ENCODE measurements at regions not wholly inside any gene's neighbourhood (a gene's known extent, or its start where the extent isn't known, plus 50 kb on each side); places are given as distances from the start of the nearest gene placed in this dataset.

DNA sequence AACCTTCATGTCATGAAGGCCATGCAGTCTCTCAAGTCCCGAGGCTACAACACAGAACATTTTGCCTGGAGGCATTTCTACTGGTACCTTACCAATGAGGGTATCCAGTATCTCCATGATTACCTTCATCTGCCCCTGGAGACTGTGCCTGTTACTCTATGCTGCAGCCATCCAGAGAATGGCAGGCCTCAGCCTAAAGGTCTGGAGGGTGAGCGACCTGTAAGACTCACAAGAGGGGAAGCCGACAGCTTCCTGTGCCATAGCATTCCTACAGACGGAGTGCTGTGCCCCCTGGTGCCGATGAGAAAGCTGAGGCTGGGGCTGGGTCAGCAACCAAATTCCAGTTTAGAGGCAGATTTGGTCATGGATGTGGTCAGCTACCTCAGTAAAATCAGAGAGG is 51.3 kb upstream of the CADPS start:
- H3K4me3 ChIP-seq (ENCODE audit: low read depth, low read length), result no peak overlapping the region
- TF ChIP-seq, protein P1, sequence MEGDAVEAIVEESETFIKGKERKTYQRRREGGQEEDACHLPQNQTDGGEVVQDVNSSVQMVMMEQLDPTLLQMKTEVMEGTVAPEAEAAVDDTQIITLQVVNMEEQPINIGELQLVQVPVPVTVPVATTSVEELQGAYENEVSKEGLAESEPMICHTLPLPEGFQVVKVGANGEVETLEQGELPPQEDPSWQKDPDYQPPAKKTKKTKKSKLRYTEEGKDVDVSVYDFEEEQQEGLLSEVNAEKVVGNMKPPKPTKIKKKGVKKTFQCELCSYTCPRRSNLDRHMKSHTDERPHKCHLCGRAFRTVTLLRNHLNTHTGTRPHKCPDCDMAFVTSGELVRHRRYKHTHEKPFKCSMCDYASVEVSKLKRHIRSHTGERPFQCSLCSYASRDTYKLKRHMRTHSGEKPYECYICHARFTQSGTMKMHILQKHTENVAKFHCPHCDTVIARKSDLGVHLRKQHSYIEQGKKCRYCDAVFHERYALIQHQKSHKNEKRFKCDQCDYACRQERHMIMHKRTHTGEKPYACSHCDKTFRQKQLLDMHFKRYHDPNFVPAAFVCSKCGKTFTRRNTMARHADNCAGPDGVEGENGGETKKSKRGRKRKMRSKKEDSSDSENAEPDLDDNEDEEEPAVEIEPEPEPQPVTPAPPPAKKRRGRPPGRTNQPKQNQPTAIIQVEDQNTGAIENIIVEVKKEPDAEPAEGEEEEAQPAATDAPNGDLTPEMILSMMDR (conservative IDR thresholded peaks at IDR 0.05; ENCODE audit: low read depth, low read length), result no peak
- no peak for DNase-seq (ENCODE audit: low read depth)

DNA sequence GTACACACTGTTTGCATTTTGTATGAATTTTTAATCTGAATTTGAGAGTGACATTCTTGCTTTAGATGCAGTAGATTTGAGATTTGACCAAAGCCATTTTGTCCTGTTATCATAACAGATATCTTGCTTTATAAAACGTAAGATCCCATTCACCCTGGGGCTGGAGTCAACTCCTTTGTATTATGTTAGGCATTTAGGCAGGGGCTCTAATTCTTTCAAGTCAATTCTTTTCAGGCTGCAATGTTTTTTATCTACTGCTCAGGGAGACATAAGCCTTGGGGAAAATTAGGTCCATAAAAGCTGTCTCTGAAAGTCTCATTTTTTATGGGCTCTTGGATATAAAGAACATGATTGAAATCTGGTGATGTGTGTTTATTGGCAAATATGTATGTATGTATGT is 53.0 kb upstream of the CADPS start:
- DNase-seq (ENCODE audit: low read depth), result no peak
- H3K4me3 ChIP-seq (ENCODE audit: low read depth, low read length), result no peak overlapping the region
- TF ChIP-seq, protein P1 (conservative IDR thresholded peaks at IDR 0.05; ENCODE audit: low read depth, low read length), result no peak

DNA sequence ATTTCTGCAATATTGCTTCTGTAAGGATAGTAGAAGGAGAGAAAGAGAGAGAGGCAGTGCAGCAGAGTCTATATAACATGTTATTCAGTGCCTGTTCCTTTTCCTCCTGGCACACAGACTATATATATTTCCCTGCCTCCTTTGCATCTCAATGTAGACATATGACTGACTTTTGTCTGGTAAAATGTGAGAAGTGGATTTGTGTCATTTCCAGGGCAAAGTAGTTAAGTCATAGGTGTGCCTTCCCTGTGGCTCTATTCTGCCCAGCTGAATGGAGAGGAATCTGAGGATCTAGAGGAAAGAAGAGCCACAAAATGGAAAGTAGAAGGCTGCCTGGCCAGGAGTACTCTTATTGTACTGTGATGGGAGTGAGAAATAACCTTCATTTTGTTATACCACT is 54.6 kb upstream of the CADPS start:
- H3K4me3 ChIP-seq (ENCODE audit: low read depth, low read length), result no peak overlapping the region
- no peak for DNase-seq (ENCODE audit: low read depth)
- TF ChIP-seq, protein P1 (conservative IDR thresholded peaks at IDR 0.05; ENCODE audit: low read depth, low read length), result no peak

DNA sequence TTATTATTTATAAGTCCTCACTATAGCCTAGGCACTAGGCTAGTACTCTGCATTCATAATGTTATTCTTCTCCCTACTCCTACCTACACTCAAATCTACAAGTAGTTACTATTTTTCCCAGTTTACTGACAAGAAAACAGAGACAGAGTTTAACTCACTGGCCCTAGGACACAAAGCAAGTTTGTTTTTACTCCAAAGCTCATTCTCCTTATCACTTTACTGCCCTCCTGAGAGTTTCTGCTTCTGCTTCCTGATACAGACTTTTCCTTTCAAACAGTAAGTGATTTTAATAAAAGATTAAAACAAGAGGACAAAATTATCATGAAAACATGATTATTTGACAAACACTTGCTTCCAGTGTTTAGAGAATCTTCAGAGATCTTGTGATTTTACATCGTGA is 60.6 kb upstream of the CADPS start:
- H3K4me3 ChIP-seq (ENCODE audit: low read depth, low read length), result no peak overlapping the region
- no peak for DNase-seq (ENCODE audit: low read depth)
- TF ChIP-seq, protein P1 (conservative IDR thresholded peaks at IDR 0.05; ENCODE audit: low read depth, low read length), result no peak

DNA sequence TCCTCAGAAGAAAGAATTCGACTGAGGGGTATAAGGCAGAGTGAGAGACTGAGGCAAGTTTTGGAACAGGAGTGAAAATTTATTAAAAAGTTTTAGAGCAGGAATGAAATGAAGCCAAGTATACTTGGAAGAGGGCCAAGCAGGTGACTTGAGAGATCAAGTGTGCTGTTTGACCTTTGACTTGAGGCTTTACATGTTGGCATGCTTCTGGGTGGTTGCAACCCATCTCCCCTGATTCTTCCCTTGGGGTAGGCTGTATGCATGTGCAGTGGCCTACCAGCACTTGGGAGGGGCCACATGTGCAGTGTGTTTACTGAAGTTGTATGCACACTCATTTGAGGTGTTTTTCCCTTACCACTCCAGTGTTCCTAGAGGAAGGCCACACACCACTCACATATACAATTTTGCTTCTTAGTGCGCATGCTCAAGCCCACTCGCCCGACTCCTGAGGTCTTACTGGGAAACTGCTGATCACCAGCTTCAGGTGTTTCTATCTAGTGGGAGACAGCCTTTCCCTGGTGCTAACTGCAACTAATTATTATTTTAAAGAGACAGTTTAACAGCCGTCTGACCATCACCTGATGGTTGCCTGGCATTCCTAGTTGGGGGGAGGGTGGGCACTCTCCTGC is 61.5 kb upstream of the CADPS start:
- H3K4me3 ChIP-seq (ENCODE audit: low read depth, low read length), result no peak overlapping the region
- no peak for DNase-seq (ENCODE audit: low read depth)
- TF ChIP-seq, protein P1 (conservative IDR thresholded peaks at IDR 0.05; ENCODE audit: low read depth, low read length), result no peak

DNA sequence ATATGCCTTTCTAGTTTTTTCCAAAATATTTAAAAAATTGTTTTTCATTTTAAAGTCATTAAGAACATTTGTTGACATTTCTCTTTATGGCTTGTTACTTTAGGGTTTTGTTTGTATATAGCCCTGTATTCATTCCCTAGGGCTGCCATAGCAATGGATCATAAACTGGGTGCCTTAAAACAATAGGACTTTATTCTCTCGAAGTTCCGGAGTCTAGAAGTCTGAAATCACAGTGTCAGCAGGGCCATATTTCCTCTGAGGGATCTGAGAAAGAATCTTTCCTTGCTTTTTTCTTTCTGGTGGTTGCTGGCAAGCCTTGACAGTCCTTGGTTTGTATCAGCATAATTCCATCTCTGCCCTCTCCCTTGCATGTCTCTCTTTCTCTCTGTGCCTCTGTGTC is 63.4 kb upstream of the CADPS start:
- TF ChIP-seq, protein P1 (conservative IDR thresholded peaks at IDR 0.05; ENCODE audit: low read depth, low read length), result no peak
- DNase-seq (ENCODE audit: low read depth), result no peak
- no peak overlapping the region for H3K4me3 ChIP-seq (ENCODE audit: low read depth, low read length)

DNA sequence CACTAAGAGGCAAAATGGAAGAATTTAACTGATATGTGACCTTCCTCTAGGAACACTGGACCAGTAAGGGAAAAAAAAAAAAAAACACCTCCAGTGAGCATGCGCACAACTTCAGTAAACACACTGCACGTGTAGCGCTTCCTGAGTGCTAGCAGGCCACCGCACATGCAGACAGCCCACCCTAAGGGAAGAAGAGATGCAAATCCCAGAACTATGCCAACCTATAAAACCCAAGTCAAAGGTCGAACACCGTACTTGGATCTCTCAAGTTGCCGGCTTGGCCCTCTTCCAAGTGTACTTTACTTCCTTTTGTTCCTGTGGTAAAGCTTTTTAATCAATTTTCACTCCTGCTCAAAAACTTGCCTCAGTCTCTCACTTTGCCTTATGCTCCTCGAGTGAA is 64.5 kb upstream of the CADPS start:
- H3K4me3 ChIP-seq (ENCODE audit: low read depth, low read length), result no peak overlapping the region
- DNase-seq (ENCODE audit: low read depth), result no peak

More for the DNA sequence above, 64.5 kb upstream of the CADPS start:
- TF ChIP-seq, protein P1 (conservative IDR thresholded peaks at IDR 0.05; ENCODE audit: low read depth, low read length), result no peak

All from epithelial cell of proximal tubule (primary cell).